Right atrium auricular region (tissue), 2 donors: ENCODE measurements at regions not wholly inside any gene's neighbourhood (a gene's known extent, or its start where the extent isn't known, plus 50 kb on each side); places are given as distances from the start of the nearest gene placed in this dataset.

ENCODE experiments used
- DNase-seq: peaks from one replicate; pipeline ENCODE4 v3.0.0-alpha.2; 2019; ENCODE audit warnings: low spot score
- H3K27ac ChIP-seq, 2 donors: fragments of 200-600 bp; sonication (generic); 1 replicate in 1 of 2; 2 replicates in 1 of 2; pipeline ENCODE4 v1.5.1; 2016 to 2019
- H3K27me3 ChIP-seq, 2 donors: fragments of 200-600 bp; sonication (generic); one replicate each; pipeline versions ENCODE4 v1.5.1 to v1.6.0; 2017 to 2019
- H3K36me3 ChIP-seq: fragments of 200-600 bp; sonication (generic); one replicate; pipeline ENCODE4 v1.5.1; 2016
- H3K4me1 ChIP-seq, 2 donors: fragments of 200-600 bp; sonication (generic); one replicate each; pipeline versions ENCODE4 v1.5.1 to v1.6.0; 2017 to 2019
- H3K4me3 ChIP-seq, 2 donors: fragments of 200-600 bp; sonication (generic); 1 replicate in 1 of 2; 2 replicates in 1 of 2; pipeline ENCODE4 v1.5.1; 2017 to 2019; ENCODE audit warnings: mild to moderate bottlenecking in 1 of 2, moderate library complexity in 1 of 2
- H3K9me3 ChIP-seq, 2 donors: fragments of 200-600 bp; sonication (generic); one replicate each; pipeline ENCODE4 v1.5.1; 2019
- TF ChIP-seq, protein P1 (sequence below), 2 donors: fragments of 200-600 bp; sonication (generic); IDR thresholded peaks; one replicate each; pipeline ENCODE4 v1.5.1; 2019; ENCODE audit warnings: antibody characterized with exemption in 2 of 2

GRCh38 chr7:22578007-22578733, 78.2 kb upstream of the STEAP1B start:
- no peaks in the 10 kb centered on the region for H3K9me3 ChIP-seq
- no peak for DNase-seq
- H3K27me3 ChIP-seq, result no peaks in the 10 kb centered on the region
- peak overlapping the region; percentile 44 to 51 for H3K27ac ChIP-seq
- peaks cover 0 to 19% of the 10 kb centered on the region in 2 donors for H3K4me1 ChIP-seq
- no peaks in the 10 kb centered on the region for H3K36me3 ChIP-seq
- H3K4me3 ChIP-seq, result no peak overlapping the region
- TF ChIP-seq, protein P1, sequence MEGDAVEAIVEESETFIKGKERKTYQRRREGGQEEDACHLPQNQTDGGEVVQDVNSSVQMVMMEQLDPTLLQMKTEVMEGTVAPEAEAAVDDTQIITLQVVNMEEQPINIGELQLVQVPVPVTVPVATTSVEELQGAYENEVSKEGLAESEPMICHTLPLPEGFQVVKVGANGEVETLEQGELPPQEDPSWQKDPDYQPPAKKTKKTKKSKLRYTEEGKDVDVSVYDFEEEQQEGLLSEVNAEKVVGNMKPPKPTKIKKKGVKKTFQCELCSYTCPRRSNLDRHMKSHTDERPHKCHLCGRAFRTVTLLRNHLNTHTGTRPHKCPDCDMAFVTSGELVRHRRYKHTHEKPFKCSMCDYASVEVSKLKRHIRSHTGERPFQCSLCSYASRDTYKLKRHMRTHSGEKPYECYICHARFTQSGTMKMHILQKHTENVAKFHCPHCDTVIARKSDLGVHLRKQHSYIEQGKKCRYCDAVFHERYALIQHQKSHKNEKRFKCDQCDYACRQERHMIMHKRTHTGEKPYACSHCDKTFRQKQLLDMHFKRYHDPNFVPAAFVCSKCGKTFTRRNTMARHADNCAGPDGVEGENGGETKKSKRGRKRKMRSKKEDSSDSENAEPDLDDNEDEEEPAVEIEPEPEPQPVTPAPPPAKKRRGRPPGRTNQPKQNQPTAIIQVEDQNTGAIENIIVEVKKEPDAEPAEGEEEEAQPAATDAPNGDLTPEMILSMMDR (IDR thresholded peaks at IDR 0.05), result no peak

- peak; percentile 75 for DNase-seq
- Histone ChIP-seq H3K27me3 (no peaks in the 10 kb centered on the region), H3K4me1 (peaks cover 0 to 15% of the 10 kb centered on the region in 2 donors), H3K36me3 (no peaks in the 10 kb centered on the region), H3K9me3 (no peaks in the 10 kb centered on the region), H3K27ac (peak overlapping the region; percentile 44 to 51), H3K4me3 (no peak overlapping the region)
- TF ChIP-seq, protein P1 (IDR thresholded peaks at IDR 0.05), result no peak
Observed at GRCh38 chr7:22577470-22578001, 77.5 kb upstream of the STEAP1B start.

- DNase-seq, result no peak
- Histone ChIP-seq H3K4me3 (no peak overlapping the region), H3K27ac (peak overlapping the region; percentile 44 to 51), H3K4me1 (peaks cover 0 to 15% of the 10 kb centered on the region in 2 donors), H3K36me3 (no peaks in the 10 kb centered on the region), H3K27me3 (no peaks in the 10 kb centered on the region), H3K9me3 (no peaks in the 10 kb centered on the region)
- TF ChIP-seq, protein P1 (IDR thresholded peaks at IDR 0.05), result no peak
Observed at GRCh38 chr7:22576612-22577469, 76.9 kb upstream of the STEAP1B start.

GRCh38 chr7:22574754-22575520, 74.9 kb upstream of the STEAP1B start:
- TF ChIP-seq, protein P1 (IDR thresholded peaks at IDR 0.05), result no peak
- no peaks in the 10 kb centered on the region for H3K9me3 ChIP-seq
- no peak for DNase-seq
- H3K4me1 ChIP-seq, result peaks cover 0 to 15% of the 10 kb centered on the region in 2 donors
- H3K27ac ChIP-seq, result no peak overlapping the region
- H3K4me3 ChIP-seq, result no peak overlapping the region
- peaks cover 4% of the 10 kb centered on the region for H3K36me3 ChIP-seq
- no peaks in the 10 kb centered on the region for H3K27me3 ChIP-seq

DNA sequence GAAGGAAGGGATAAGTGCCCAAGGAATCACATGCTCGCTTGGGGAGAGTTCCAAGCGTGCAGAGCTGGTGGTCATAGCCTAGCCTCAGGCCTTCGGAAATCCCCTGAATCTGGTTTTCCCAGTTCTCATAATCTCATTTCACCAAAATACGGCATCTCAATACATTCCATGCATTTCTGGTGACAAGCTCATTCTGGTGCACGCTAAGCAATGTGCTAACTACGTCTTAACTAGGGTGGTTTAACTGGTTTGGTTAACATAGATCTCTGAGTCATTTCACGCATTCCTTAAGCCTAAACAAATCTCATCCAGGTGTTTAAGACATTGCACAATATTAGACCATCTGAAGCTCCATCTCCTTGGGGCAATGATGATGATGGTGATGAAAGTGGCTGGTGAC, 72.9 kb upstream of the STEAP1B start:
- no peak for DNase-seq
- TF ChIP-seq, protein P1 (IDR thresholded peaks at IDR 0.05), result no peak
- Histone ChIP-seq H3K27me3 (no peaks in the 10 kb centered on the region), H3K36me3 (peaks cover 4% of the 10 kb centered on the region), H3K27ac (no peak overlapping the region), H3K4me3 (no peak overlapping the region), H3K9me3 (no peaks in the 10 kb centered on the region), H3K4me1 (peaks cover 0 to 14% of the 10 kb centered on the region in 2 donors)
